ENCODE measurements at regions not wholly inside any gene's neighbourhood (a gene's known extent, or its start where the extent isn't known, plus 50 kb on each side); places are given as distances from the start of the nearest gene placed in this dataset.

GRCh38 chr2:157928372-157928771, 52.2 kb upstream of the ACVR1 start:
- H2BK20ac ChIP-seq (ENCODE audit: low read depth, low read length, poor library complexity, severe bottlenecking): no peak overlapping the region
- H4K5ac ChIP-seq (ENCODE audit: insufficient read length, low read depth, low read length): no peak overlapping the region
- no peak overlapping the region for H3K23ac ChIP-seq (ENCODE audit: insufficient read length, low read depth, low read length)
- no peak overlapping the region for H2AK5ac ChIP-seq (ENCODE audit: insufficient read length, low read length)
- no peaks in the 10 kb centered on the region for H3K79me1 ChIP-seq (ENCODE audit: insufficient read depth, low read depth, low read length, poor library complexity, severe bottlenecking)
- no peak overlapping the region for H2BK15ac ChIP-seq (ENCODE audit: low read depth, low read length)
- H3K27ac ChIP-seq (ENCODE audit: insufficient read length, low read depth, low read length): no peak overlapping the region
- no peak for DNase-seq
- no peak overlapping the region for H2BK120ac ChIP-seq (ENCODE audit: low read depth, low read length, poor library complexity, severe bottlenecking)
- H3K4me3 Mint-ChIP-seq: no peak overlapping the region
- peaks cover 37 to 50% of the 10 kb centered on the region in 2 experiments for H3K4me1 Mint-ChIP-seq
- no peak overlapping the region for H3K27ac Mint-ChIP-seq
- no peak overlapping the region for H3T11ph ChIP-seq (ENCODE audit: low read length)
- H3K23me2 ChIP-seq (ENCODE audit: insufficient read length, low read depth, low read length, poor library complexity, severe bottlenecking): no peaks in the 10 kb centered on the region
- H3K9ac ChIP-seq (ENCODE audit: extremely low read depth, insufficient read length, low read length): no peak overlapping the region
- H3K18ac ChIP-seq (ENCODE audit: insufficient read length, low read depth, low read length): no peak overlapping the region
- no peak overlapping the region for H2BK12ac ChIP-seq (ENCODE audit: insufficient read length, low read depth, low read length)
- H3K9me3 ChIP-seq (ENCODE audit: control insufficient read depth, low read depth, low read length): no peaks in the 10 kb centered on the region
- no peak overlapping the region for H4K91ac ChIP-seq (ENCODE audit: insufficient read length, low read depth, low read length)
- H3K27me3 Mint-ChIP-seq (ENCODE audit: low read depth): peaks cover 40% of the 10 kb centered on the region
- H3K4ac ChIP-seq (ENCODE audit: low read depth, low read length): no peak overlapping the region
- no peaks in the 10 kb centered on the region for H3K79me2 ChIP-seq (ENCODE audit: insufficient read depth, low read length)
- H2BK5ac ChIP-seq (ENCODE audit: insufficient read length, low read length): no peak overlapping the region
- H4K20me1 ChIP-seq (ENCODE audit: control insufficient read depth, insufficient read depth, insufficient read length): no peaks in the 10 kb centered on the region
- H2AFZ ChIP-seq (ENCODE audit: low read length): no peak overlapping the region
- peaks cover 15% of the 10 kb centered on the region; the same call in 1 of the 2 replicates for H3K27me3 ChIP-seq (ENCODE audit: insufficient read depth, low read length)
- no peak overlapping the region for H3K4me2 ChIP-seq (ENCODE audit: insufficient read depth, insufficient read length, low read length)
- H3K56ac ChIP-seq (ENCODE audit: insufficient read length, low read depth, low read length): no peak overlapping the region
- H4K8ac ChIP-seq (replicated peaks; ENCODE audit: insufficient read length, low read depth, low read length): no peak overlapping the region
- TF ChIP-seq, protein P1, sequence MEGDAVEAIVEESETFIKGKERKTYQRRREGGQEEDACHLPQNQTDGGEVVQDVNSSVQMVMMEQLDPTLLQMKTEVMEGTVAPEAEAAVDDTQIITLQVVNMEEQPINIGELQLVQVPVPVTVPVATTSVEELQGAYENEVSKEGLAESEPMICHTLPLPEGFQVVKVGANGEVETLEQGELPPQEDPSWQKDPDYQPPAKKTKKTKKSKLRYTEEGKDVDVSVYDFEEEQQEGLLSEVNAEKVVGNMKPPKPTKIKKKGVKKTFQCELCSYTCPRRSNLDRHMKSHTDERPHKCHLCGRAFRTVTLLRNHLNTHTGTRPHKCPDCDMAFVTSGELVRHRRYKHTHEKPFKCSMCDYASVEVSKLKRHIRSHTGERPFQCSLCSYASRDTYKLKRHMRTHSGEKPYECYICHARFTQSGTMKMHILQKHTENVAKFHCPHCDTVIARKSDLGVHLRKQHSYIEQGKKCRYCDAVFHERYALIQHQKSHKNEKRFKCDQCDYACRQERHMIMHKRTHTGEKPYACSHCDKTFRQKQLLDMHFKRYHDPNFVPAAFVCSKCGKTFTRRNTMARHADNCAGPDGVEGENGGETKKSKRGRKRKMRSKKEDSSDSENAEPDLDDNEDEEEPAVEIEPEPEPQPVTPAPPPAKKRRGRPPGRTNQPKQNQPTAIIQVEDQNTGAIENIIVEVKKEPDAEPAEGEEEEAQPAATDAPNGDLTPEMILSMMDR (conservative IDR thresholded peaks at IDR 0.05): no peak
- peaks cover 0 to 7% of the 10 kb centered on the region in 2 experiments; a peak in 2 of 5 replicates for H3K9me3 Mint-ChIP-seq
- peaks cover 9% of the 10 kb centered on the region for H3K4me1 ChIP-seq (ENCODE audit: insufficient read depth, low read length)
- no peak overlapping the region for H3K14ac ChIP-seq (ENCODE audit: insufficient read depth, low read length)
- H3K36me3 Mint-ChIP-seq (ENCODE audit: insufficient read depth in 1 of 3, low read depth in 3 of 3): no peaks in the 10 kb centered on the region

Data from H9 (cell line).